ENCODE measurements at regions not wholly inside any gene's neighbourhood (a gene's known extent, or its start where the extent isn't known, plus 50 kb on each side); places are given as distances from the start of the nearest gene placed in this dataset.

- TF ChIP-seq, protein P1, sequence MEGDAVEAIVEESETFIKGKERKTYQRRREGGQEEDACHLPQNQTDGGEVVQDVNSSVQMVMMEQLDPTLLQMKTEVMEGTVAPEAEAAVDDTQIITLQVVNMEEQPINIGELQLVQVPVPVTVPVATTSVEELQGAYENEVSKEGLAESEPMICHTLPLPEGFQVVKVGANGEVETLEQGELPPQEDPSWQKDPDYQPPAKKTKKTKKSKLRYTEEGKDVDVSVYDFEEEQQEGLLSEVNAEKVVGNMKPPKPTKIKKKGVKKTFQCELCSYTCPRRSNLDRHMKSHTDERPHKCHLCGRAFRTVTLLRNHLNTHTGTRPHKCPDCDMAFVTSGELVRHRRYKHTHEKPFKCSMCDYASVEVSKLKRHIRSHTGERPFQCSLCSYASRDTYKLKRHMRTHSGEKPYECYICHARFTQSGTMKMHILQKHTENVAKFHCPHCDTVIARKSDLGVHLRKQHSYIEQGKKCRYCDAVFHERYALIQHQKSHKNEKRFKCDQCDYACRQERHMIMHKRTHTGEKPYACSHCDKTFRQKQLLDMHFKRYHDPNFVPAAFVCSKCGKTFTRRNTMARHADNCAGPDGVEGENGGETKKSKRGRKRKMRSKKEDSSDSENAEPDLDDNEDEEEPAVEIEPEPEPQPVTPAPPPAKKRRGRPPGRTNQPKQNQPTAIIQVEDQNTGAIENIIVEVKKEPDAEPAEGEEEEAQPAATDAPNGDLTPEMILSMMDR (IDR thresholded peaks at IDR 0.05; ENCODE audit: insufficient read depth, low read depth, low read length): no peak
- no peak for TF ChIP-seq EZH2 (IDR thresholded peaks at IDR 0.05; ENCODE audit: insufficient read depth, low read length)
Observed at GRCh38 chr7:131845573-131846314, 289.3 kb upstream of the PODXL start.

Data from astrocyte (in vitro differentiated cells and primary cell).